ENCODE measurements at regions not wholly inside any gene's neighbourhood (a gene's known extent, or its start where the extent isn't known, plus 50 kb on each side); places are given as distances from the start of the nearest gene placed in this dataset.
"Not testable (repeated sequence)": the region's sequence is repeated elsewhere in the genome, so short reads cannot be mapped to it uniquely, and the experiment has no call there.

DNA sequence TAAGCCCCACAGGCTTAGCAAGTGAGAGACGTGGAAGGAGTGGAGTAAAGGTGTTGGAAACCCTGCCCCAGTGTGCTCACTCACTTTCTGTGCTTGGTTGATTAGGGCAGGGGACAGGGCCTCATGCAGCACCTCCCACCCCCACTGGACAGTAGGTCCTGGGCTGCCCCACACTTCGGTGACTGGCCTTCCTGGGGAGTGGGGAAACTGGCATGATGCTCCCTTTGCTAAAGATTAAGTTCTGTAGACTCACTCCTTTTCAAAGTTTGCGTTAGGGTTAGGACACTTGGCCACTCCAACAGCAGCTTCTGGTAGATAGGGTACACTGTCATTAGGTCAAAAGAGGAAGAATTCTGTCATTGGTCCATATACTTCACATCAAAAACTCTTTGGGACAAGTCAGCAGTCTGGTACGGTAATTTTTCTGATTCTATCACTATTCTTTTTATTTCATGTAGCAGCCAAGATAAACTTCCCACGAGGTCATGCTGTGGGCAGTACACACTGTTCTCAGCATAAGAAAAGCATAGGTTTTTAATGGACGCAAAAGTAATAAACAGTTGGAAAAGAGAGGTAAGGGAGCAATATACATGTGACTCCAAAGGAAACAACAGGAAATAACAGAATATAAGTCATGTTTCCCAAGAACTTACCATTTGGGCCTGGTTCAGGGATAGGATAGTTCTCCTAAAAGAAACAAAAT lies 106.6 kb upstream of the TERB2 start:
- not testable (repeated sequence) for TF ChIP-seq CTCF (IDR thresholded peaks at IDR 0.05; ENCODE audit: low read depth, low read length); EZH2phosphoT487 (IDR thresholded peaks at IDR 0.05; ENCODE audit: low read depth)
